SK-N-SH (cell line): ENCODE measurements at regions not wholly inside any gene's neighbourhood (a gene's known extent, or its start where the extent isn't known, plus 50 kb on each side); places are given as distances from the start of the nearest gene placed in this dataset.

Experiments
- CTCF ChIA-PET: fragments of 300-600, 350-600 bp; formaldehyde crosslinking; extraction: SDS; loops from one replicate; lab custom pipeline; 2021; lab: Yijun Ruan, JAX
- POLR2A ChIA-PET: fragments of 350-600 bp; sonication (Branson Sonifier 250); formaldehyde crosslinking; extraction: SDS; loops from one replicate; lab custom pipeline; 2020; ENCODE audit warnings: antibody characterized with exemption, inconsistent platforms; lab: Yijun Ruan, JAX
- DNase-seq: peaks from one replicate; pipeline ENCODE4 v3.0.0; 2012
- H2AFZ ChIP-seq: fragments of 200-600 bp; sonication (generic); 2 replicates; pipeline ENCODE4 v1.8.1; 2016; ENCODE audit warnings: antibody characterized with exemption, mild to moderate bottlenecking, low read depth
- H3F3A ChIP-seq: fragments of 200-600 bp; sonication (generic); replicated peaks from 2 replicates; pipeline ENCODE3; 2016; ENCODE audit warnings: antibody characterized with exemption, mild to moderate bottlenecking; ENCODE audit not compliant: insufficient read depth
- H3K27ac ChIP-seq, 2 experiments: fragments of 200-500 bp in 1 of 2; fragments of 200-600 bp in 1 of 2; sonication (Bioruptor generic) in 1 of 2; sonication (generic), shearing (Covaris generic) in 1 of 2; 2 replicates each; pipeline versions ENCODE4 v1.5.1 to v1.6.1; 2014 to 2016; ENCODE audit warnings: low read depth in 2 of 2, inconsistent platforms in 1 of 2, low read length in 1 of 2, mild to moderate bottlenecking in 1 of 2, mixed read lengths in 1 of 2
- H3K27me3 ChIP-seq: fragments of 200-600 bp; sonication (generic), shearing (Covaris generic); 2 replicates; pipeline ENCODE4 v1.6.1; 2016; ENCODE audit warnings: mixed run types; ENCODE audit not compliant: insufficient read depth
- H3K36me3 ChIP-seq, 2 experiments: fragments of 200-500 bp in 1 of 2; fragments of 200-600 bp in 1 of 2; sonication (Bioruptor generic) in 1 of 2; sonication (generic) in 1 of 2; replicated peaks in 1 of 2; 2 replicates each; pipeline versions ENCODE3 to v1.5.1; 2014 to 2016; ENCODE audit warnings: low read length in 1 of 2, mild to moderate bottlenecking in 1 of 2; ENCODE audit not compliant: insufficient read depth in 2 of 2, control insufficient read depth in 1 of 2
- H3K4me1 ChIP-seq, 2 experiments: fragments of 200-500 bp in 1 of 2; fragments of 200-600 bp in 1 of 2; sonication (Bioruptor generic) in 1 of 2; sonication (generic), shearing (Covaris generic) in 1 of 2; 2 replicates each; pipeline versions ENCODE4 v1.5.1 to v1.6.1; 2014 to 2016; ENCODE audit warnings: low read depth in 1 of 2, low read length in 1 of 2, mixed run types in 1 of 2; ENCODE audit not compliant: insufficient read depth in 2 of 2, control insufficient read depth in 1 of 2
- H3K4me2 ChIP-seq: fragments of 200-600 bp; sonication (generic), shearing (Covaris generic); 2 replicates; pipeline ENCODE4 v1.6.1; 2017; ENCODE audit warnings: mixed run types
- H3K4me3 ChIP-seq, 2 experiments: fragments of 200-500 bp in 1 of 2; fragments of 200-600 bp in 1 of 2; sonication (Bioruptor generic) in 1 of 2; sonication (generic), shearing (Covaris generic) in 1 of 2; 2 replicates each; pipeline versions ENCODE4 v1.5.1 to v1.8.1; 2014 to 2016; ENCODE audit warnings: low read depth in 2 of 2, inconsistent platforms in 1 of 2, low read length in 1 of 2, mild to moderate bottlenecking in 1 of 2, mixed read lengths in 1 of 2, moderate library complexity in 1 of 2
- H3K79me2 ChIP-seq: fragments of 200-600 bp; sonication (generic); 2 replicates; pipeline ENCODE4 v1.8.1; 2017; ENCODE audit warnings: mild to moderate bottlenecking; ENCODE audit not compliant: insufficient read depth
- H3K9ac ChIP-seq: fragments of 200-600 bp; sonication (generic); 2 replicates; pipeline ENCODE4 v1.6.1; 2017; ENCODE audit warnings: mixed run types
- H3K9me2 ChIP-seq: fragments of 200-600 bp; sonication (generic); 2 replicates; pipeline ENCODE4 v1.6.1; 2017; ENCODE audit warnings: mixed run types
- H3K9me3 ChIP-seq: fragments of 200-600 bp; sonication (generic); 2 replicates; pipeline ENCODE4 v1.6.1; 2017; ENCODE audit warnings: mixed run types, mild to moderate bottlenecking, moderate library complexity
- H4K20me1 ChIP-seq: fragments of 200-600 bp; sonication (generic); 2 replicates; pipeline ENCODE4 v1.6.1; 2017; ENCODE audit warnings: mild to moderate bottlenecking, mixed run types; ENCODE audit not compliant: insufficient read depth
- CHD2 ChIP-seq: fragments of 150-350 bp; IDR thresholded peaks from 2 replicates; pipeline ENCODE4 v1.6.1; 2018; ENCODE audit warnings: low read length; ENCODE audit not compliant: partially characterized antibody
- CTCF ChIP-seq: fragments of 200-600 bp; sonication (generic); IDR thresholded peaks from 2 replicates; pipeline ENCODE4 v1.6.1; 2017; ENCODE audit warnings: antibody characterized with exemption, mild to moderate bottlenecking, moderate library complexity
- FOXM1 ChIP-seq: IDR thresholded peaks from 2 replicates; pipeline ENCODE4 v1.4.0; 2012; ENCODE audit warnings: low read depth, mild to moderate bottlenecking
- MXI1 ChIP-seq: IDR thresholded peaks from 2 replicates; pipeline ENCODE4 v1.6.1; 2012; ENCODE audit warnings: mild to moderate bottlenecking, low read depth, low read length, improper control_type of control experiment
- NFIC ChIP-seq: IDR thresholded peaks from 2 replicates; pipeline ENCODE4 v1.4.0; 2012; ENCODE audit warnings: borderline replicate concordance
- POLR2AphosphoS5 ChIP-seq: IDR thresholded peaks from 2 replicates; pipeline ENCODE4 v1.6.1; 2012; ENCODE audit warnings: low read depth, low read length
- RCOR1 ChIP-seq: fragments of 150-350 bp; IDR thresholded peaks from 2 replicates; pipeline ENCODE4 v1.6.1; 2017; ENCODE audit warnings: antibody characterized with exemption, low read length
- RXRA ChIP-seq: IDR thresholded peaks from 2 replicates; pipeline ENCODE4 v1.4.0; 2012; ENCODE audit warnings: low read depth, mild to moderate bottlenecking, borderline replicate concordance
- SIN3A ChIP-seq: IDR thresholded peaks from 2 replicates; pipeline ENCODE4 v1.6.1; 2012; ENCODE audit warnings: low read depth, mild to moderate bottlenecking, low read length, moderate library complexity, borderline replicate concordance
- ZBTB33 ChIP-seq: IDR thresholded peaks from 2 replicates; pipeline ENCODE4 v1.4.0; 2012; ENCODE audit warnings: low read depth, borderline replicate concordance
- WGBS: methylation state at CpG from one replicate; pipeline ENCODE4 v1.1.6; 2017; ENCODE audit warnings: low lambda C conversion rate; 5-methylcytosine and 5-hydroxymethylcytosine counted together

DNA sequence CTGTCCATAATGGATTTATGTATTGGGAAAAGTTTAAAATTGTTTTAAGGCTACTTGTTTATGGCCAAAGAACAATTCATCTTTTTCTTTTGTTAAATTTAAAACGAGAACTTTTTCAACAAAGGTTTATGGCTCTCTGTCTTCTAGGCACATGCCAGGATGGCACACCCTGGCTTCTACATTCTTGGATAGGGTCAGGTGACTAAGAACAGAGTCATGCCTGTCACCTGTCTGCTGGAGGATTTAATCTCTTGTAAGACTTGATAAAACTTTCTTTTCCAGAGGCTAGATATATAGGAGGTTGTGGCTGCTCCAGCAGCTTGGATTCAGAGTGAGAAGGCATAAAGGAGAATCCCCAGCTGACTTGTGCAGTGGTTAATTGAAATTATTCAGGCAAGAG lies 915.4 kb downstream of the GATA3 start:
- H3K4me1 ChIP-seq: no peaks in the 10 kb centered on the region
- H3K79me2 ChIP-seq: no peaks in the 10 kb centered on the region
- CTCF ChIA-PET: interaction anchor here (0.8 kb wide), 1 partner anchor 20 kb away, joined by 3 read pairs; no protein-coding TSS in a partner anchor
- H3K27ac ChIP-seq: no peak overlapping the region
- H3K4me2 ChIP-seq: no peak overlapping the region
- no peaks in the 10 kb centered on the region for H3K9me2 ChIP-seq
- WGBS: 34% methylated on average over 1 of the region's 1 CpG
- no peak for DNase-seq
- H3K36me3 ChIP-seq: no peaks in the 10 kb centered on the region
- H3K9me3 ChIP-seq: no peaks in the 10 kb centered on the region
- H3K4me3 ChIP-seq: no peak overlapping the region
- H3K9ac ChIP-seq: no peak overlapping the region
- POLR2A ChIA-PET: no interaction called here
- TF ChIP-seq POLR2AphosphoS5: no peak
- TF ChIP-seq ZBTB33: no peak
- no peak for TF ChIP-seq NFIC
- TF ChIP-seq RCOR1: no peak
- TF ChIP-seq FOXM1: no peak
- TF ChIP-seq CTCF: no peak
- no peak for TF ChIP-seq CHD2
- H3K27me3 ChIP-seq: no peaks in the 10 kb centered on the region
- H2AFZ ChIP-seq: no peak overlapping the region
- no peaks in the 10 kb centered on the region for H4K20me1 ChIP-seq
- no peaks in the 10 kb centered on the region for H3F3A ChIP-seq

DNA sequence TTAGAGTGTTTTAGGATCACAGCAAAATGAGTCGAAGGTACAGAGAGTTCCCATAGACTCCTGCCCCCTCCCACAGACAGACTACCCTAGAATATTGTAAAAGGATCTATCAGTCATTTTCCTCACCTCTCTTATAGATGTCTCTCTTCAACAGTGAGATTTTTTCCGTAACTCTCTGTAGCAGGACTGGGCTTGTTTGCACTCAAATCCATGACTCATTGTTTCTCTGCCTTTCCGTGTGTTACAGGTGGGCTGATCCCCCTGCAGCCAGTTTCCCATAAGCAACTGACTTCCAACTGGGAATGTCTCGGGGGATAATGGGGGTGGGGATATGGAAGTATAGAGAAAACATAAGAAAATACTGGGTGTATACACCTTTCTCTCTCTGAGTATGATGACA lies 921.0 kb downstream of the GATA3 start:
- Histone ChIP-seq H4K20me1 (no peaks in the 10 kb centered on the region), H3K9ac (no peak overlapping the region), H3K4me1 (no peaks in the 10 kb centered on the region), H3K4me2 (no peak overlapping the region), H2AFZ (no peak overlapping the region), H3K27ac (no peak overlapping the region), H3K27me3 (no peaks in the 10 kb centered on the region), H3K79me2 (no peaks in the 10 kb centered on the region), H3K9me3 (no peaks in the 10 kb centered on the region), H3K4me3 (no peak overlapping the region), H3K9me2 (no peaks in the 10 kb centered on the region), H3K36me3 (no peaks in the 10 kb centered on the region), H3F3A (no peaks in the 10 kb centered on the region)
- TF ChIP-seq MXI1 (no peak), RXRA (no peak), CHD2 (no peak), RCOR1 (no peak), ZBTB33 (no peak), SIN3A (no peak)
- DNase-seq: no peak
- ChIA-PET POLR2A (no interaction called here), CTCF (no interaction called here)
- WGBS: 45% methylated on average over 4 of the region's 4 CpGs
